ENCODE measurements at regions not wholly inside any gene's neighbourhood (a gene's known extent, or its start where the extent isn't known, plus 50 kb on each side); places are given as distances from the start of the nearest gene placed in this dataset.

DNA sequence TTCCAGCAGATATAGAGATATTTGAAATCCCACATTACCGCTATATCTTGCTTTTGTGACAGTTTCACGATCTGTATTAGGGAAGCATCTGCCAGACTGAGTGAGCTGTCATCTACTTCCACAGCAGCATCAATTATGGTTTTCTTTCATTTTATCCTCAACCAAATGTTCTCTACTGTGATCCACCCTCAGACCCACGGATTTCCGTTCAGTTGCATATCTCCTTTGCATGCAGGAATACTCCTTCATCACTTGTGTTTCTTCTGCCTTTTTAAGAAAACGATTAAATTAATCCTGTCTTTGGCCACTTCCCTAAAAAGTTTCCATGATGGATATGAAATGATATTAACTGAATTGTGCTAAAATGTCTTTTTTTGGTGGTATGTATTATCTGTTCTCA, 262.1 kb upstream of the ADGRB3 start:
- no peak for TF ChIP-seq CTCF (IDR thresholded peaks at IDR 0.05; ENCODE audit: extremely low read depth in 1 of 2, insufficient read depth in 1 of 2, low read depth in 1 of 2, low read length in 2 of 2)
- no peak for TF ChIP-seq POLR2A (IDR thresholded peaks at IDR 0.05; ENCODE audit: low read depth, low read length)

All from endothelial cell of umbilical vein (primary cell).